Fibroblast of skin of back (primary cell): ENCODE measurements at regions not wholly inside any gene's neighbourhood (a gene's known extent, or its start where the extent isn't known, plus 50 kb on each side); places are given as distances from the start of the nearest gene placed in this dataset.

Source experiments
- DNase-seq: peaks from one replicate; pipeline ENCODE4 v3.0.0-alpha.2; 2013

DNA sequence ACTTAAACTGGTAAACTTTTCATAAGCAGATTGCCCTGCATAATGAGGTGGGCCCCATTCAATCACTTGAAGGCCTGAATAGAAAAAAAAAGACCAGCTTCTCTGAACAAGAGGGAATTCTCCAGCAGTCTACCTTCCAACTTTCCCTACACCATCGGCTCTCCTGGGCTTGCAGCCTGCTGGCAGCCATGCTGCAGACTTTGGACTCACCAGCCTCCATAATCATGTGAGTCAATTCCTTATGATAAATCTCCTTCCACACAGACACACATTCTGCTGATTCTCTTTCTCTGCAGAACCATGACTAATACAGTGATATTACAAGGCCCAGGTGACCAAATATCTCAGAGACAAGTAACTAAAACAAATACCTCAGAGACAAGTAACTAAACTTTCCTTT is 113.8 kb upstream of the WDR17 start:
- no peak for DNase-seq

DNA sequence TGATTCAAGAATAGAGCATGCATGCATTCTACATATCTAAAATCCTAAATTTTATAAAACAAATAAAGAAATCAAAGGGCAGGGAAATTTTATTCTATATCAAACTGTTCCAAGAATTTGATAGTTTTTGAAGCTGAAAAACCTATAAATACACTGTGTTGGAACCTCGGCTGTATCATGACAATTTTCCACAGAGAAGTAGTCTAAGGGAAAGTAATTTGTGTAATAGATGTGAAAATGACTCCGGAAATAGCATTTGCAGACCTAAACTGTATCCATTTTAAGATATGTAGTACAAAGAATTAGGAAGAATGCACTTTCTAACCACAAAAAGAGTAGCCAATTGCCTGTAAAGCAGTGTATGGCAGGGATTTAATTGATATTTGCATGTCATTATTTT is 112.5 kb upstream of the WDR17 start:
- DNase-seq: no peak

DNA sequence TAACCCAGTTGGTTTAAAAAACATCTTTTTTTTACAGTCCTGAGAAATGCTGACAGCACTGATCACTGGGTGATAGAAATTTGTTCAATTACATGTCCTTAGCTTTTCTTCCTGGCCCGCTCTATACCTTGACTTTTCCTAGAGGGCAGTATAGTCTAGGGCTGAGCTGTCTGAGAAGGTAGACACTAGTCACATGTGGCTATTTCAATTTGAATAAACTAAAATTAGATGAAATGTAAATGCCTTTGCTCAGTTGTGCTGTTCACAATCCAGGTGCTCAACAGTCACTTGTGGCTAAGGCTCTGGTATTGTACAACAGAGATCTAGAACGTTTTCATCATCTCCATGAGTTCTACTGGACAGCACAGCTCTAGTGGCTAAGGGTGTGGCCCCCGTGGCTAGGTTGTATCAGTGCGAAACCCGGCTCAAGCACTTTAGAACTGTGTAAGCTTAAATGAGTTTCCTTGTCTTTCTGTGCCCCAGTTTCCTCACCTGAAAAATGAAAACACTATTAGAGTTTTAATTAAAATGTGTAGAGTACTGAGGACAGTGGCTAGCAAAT is 111.6 kb upstream of the WDR17 start:
- DNase-seq: no peak

DNA sequence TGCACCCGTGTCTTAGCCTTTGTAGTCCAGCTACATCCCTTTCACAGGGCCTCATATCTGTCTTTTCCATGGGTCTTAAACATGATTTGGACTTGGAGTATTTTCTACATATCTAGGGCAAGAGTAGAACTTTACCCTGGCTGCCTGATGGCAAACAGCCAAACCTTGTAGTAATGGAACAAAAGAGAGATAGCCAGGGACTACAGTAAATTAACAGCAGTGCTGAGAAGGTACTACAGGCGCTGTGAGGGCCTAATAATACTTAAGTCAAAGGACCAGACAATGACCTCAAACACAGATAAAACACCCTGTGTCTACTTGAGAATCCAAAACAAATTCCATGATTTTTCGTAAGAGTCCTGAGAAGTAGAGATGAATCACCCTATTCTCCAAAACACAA is 111.0 kb upstream of the WDR17 start:
- DNase-seq: no peak

DNA sequence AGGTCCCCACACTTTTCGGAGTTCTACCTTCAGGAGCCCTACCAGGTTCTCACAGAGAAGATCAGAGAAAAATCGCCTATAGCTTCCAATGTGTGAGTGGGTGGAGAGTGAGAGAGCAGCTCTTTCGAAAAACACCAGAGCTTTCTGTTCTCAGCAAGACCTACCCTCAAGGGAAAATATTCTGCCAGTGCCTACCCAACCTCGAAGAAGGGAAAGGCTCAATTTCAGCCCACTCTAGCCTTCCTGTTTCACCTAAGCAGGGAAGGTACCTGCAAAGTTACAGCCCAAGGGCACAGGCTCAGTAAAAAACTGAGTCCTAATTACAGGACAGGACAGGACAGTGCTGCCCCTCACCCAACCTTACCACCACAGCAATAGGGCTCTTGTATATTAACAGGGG is 104.0 kb upstream of the WDR17 start:
- no peak for DNase-seq

DNA sequence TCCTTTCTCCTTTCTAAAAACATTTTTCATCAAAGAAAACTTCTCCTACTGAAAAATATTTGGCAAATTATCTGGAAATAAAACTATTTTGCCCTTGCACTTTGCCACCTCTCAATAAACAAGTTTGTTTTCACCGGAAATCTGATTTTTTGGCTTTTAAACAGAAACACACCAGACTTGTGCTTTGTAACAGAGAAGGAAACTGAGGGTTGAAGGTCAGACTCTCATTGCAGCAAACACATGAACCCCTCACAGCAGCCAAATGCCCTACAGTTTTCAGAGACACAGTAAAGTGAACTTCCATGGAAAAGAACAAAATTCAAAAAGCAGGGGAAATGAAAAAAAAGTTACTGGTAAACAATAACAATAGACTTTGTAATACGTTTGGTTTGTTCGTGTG is 95.6 kb upstream of the WDR17 start:
- no peak for DNase-seq

DNA sequence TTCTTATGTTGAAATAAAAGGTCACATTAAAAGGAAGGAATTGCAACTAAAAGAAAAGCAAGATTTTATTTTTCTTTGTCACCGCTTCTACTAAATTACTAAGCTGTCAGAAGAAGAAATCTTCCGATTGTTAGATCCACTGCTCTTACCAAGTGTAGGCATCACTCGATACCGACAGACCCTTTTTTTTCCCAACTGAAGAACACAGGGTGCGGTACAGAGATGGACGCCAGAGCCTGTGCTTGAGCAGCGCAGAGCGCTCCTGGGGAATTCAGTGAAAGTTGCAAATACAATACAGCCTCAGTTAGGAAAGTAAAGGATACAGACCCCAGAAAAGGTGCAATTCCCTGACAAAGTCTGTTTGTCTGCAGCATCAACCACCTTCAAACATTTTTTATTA is 94.9 kb upstream of the WDR17 start:
- DNase-seq: no peak

DNA sequence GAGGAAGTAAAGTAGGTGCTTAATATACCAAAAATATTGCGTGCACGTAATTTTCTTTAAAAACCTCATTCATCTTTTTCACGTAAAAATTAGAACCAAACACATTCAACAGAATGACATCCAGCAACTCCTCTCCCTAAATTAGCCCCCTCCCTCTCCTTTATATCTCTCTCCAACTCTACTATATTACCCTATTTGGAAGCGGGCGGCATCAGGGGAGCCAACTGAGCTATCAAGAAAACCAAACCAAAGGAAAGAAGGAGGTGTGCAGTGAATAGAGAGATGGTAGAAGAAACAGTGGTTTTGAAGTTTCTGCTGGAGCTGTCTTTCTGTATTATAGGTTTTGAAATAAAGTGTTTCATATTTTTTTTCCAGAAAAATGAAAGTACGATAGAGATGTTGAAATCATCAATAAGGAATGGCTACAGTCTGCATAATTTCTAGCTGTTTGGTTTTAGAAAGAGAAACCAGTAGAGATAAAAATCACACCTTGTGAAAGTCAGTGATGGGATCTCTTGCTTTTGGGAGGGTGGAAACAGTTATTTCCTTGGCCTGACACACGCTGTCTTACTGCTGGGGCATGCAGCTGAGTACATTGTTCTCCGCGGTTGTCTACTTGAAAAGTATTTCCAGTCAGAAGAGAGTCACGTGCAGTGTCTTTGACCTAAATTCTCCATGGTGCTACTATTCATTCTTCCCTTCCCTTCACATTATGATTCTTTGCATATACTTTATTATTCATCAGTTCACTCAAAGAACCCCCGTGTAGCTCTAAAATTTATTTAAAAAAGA is 94.1 kb upstream of the WDR17 start:
- DNase-seq: peak; percentile 1

DNA sequence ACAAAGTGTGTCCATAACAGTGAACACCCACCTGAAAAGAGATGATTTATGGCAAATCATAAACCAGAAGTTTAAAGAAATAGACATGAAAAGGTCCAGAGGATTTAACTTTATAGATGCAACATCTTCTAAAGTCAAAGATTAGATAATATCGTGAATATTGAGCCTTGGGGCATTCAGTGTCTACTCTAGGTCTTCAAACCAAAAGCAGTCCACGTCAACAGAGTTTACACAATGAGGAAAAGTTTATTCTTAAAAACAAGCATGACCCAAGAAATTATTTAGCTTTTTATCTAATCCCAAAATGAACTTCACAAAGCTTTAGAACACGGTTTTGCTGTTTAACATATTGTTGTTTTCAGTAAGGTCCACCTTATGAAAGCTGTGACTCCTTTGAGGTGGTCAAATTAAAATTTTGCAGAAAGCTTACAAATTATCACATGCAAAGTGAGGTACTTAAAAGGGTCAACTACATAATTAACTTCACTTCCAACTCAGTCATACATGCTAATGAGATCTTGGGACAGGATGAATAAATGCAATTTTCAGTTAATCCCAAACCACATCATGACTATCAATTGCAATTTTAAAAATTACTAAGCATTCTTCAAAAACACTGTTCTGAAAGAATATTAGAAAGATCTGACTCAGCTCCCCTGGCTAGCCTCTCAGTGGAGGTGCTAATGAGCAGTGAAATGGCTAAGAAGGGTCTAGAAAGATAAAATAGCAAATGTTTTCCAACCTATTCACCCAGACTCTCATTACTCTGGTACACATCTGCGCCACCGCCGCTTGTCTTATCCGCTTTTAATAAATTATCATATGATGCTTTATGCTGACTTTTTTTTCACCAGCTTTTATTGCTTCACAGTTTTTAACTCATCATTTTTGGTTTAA is 92.4 kb upstream of the WDR17 start:
- DNase-seq: no peak

DNA sequence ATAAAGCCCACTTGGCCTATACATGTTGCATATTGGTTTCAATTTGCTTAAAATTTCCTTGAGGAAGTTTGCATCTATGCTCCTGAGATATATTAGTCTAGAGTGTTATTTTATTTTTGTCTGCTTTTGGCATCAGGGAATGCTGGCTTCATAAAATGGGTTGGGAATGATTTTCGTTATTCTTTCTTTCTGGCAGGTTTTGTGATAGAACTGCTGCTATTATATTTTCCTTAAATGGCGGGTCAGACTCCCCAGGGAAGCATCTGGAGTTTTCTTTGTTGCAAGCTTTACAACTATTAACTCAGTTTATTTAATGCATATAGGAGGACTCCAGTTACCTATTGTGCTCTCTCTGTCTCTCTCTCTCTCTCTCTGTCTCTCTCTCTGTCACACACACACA is 82.0 kb upstream of the WDR17 start:
- DNase-seq: no peak

DNA sequence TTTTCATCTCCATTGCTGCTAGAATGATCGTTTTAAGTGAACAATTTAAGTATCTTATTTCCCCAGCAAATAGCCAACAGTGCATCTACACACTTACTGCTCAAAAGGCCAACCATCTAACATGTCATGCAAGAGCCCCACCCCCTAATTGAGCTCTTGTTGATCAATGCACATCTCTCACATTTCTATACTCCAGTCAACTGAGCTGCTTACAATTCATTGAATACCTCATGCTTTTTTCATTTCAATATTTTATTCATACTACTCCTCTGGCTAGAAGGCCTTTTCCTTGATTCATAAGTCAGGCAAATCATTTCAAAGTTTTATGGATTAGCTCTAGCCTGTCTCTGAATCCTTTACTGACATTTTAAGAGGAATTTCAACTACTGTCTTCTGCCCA is 79.0 kb upstream of the WDR17 start:
- no peak for DNase-seq

DNA sequence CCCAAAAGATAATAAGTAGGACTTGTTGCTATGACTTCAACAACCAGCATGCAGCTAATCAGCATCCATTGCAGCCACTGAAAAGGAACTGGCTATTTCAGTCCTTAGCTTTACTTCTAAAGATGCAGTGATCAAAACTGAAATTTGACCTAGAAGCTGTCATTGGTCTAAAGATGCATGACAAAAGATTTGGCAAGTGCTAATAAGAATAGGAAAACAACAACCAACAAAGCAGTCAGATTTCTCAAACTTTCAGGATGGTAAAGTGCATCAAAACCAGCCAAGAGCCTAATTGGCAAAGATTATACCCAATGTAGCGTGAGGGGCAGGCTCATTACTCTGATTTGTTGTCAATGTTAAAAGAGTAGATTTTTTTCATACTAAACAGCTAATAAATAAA is 77.1 kb upstream of the WDR17 start:
- DNase-seq: no peak

DNA sequence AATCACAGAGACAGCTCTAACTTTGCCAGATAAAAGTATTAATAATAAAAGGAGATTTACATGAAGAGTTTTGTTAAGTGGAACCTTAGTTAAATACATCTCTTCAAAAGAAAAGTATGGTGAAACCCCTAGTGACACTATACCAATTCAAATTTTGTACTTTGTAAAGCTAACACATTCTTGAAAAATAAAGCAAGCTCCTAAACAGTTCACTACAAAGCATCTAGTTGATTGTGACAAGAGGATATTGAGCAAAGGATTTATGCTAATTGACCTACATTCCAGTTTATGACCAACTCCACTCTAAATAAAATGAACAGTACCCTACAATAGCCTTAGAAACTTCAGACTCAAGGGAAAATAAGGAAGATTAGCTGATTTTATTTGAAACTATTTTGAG is 69.4 kb upstream of the WDR17 start:
- no peak for DNase-seq

DNA sequence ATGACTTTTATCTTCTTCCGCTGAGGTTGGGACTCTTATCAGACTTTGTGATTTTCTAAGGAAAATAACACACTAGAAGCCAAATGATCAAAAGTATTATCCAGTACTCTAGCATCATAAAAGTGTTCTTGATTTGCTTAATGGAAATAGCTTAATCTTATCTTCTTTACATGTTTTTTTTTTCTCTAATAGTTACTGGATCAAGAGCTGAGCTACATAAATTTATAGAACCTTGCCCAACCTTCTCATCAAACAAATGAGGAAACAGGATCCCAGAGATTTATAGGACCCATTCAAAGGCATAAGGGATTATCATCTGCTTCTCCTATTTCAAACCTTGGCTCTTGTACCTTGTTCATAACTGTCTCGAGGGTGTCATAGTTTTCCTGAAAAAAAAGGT is 68.3 kb upstream of the WDR17 start:
- DNase-seq: no peak

DNA sequence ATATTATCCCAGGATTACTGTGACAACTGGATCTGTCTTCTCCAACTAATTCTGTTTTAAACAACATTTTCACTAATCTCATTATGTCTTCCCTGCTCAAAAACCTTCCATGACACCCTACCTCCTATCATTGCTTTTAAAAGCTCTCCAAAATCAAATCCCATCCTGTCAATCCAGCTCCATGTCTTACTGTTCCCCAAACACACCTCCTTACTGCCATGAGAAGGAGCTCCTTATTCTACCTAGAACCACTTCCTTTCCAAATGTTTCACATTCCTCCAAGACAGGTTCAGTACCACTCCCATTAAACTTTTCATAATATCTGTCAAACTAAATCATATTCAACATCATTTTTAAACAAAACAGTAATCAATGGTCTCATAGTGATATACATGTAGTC is 66.9 kb upstream of the WDR17 start:
- DNase-seq: no peak

DNA sequence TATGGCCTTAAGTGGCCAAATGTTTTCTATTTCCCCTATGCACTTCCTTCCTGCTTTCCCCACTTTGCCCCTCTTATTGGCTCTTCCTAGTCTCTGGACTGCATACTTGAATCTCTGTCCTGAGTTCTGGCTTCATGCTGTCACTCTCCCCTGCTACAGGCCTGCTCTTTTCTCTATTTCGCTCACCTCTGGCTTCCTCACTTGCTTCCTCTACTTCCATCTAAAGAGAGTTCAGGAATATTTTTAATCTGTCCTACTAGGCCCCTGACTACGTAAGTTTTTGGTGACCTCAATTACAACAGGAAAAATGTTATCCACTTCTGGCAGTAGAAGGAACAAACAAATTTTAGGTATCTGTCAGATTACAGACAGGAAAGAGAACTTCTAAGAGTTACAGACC is 65.7 kb upstream of the WDR17 start:
- DNase-seq: no peak

DNA sequence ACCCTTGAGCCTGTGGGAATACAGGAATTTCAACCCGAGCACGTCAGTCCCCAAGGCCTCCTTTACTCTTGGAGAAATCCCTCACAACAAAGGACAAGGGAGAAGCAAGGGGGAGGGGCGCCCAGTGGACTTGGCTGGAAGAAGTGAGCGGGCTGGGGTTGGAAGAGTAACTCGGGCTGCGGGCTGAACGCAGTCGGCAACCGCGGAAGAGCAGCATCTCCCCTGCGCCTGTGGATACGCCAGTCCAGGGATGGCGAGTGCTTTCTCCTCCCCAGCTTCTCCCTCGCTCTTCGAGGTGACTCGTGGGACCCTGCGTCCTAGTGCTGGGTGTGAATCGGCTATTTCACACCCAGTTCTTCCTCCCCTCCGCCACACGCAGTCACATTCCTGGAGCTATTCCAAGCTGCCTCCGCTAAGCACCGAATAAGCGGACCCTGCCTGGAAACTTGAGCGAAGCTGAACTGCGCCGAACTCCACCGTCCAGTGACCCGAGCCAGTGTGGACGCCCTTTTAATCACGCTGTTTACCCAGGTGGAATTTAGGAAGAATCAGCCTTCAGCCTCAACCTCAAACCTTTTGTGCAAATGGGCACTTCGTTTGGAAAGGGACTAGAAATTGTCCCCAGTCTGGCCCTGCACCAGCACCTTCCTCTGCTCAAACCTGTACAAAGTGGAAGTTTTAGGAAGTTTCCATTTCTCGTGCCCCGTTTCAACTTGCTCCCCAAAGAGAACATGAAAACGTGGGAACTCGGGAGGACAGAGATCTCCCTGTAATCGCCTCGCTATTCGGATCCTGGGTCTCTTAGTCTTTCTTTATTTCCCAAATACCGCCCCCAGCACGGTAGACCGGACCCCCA is 64.3 kb upstream of the WDR17 start:
- peak; percentile 33 for DNase-seq

DNA sequence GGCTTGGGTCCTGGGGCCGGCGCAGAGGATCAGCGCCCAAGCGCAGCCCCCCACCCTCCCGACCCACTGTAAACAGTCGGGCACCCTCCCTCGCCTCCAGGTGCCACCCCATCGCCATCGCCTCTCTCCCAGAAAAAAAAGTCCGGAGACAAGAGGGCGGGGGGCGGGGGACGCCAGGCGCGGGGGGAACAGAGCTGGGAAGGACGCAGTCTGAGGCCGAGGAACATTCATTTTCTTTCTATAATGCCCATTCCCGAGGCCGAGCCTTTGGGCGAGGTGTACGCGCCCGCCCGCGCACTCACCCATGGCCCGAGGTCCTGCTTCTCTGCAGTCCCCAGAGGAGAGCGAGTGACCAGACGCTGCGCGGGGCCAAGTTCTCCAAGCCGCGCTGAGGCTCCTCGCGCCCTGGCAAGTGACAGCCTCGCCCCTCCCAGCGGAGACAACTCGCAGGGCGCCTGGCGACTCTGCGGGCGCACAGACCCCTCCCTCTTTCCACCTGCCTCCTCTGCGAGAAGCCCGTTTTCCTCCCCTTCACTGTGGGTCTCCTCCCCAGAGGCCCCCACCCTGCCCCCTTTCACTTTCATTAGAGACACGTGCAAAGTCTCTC is 63.5 kb upstream of the WDR17 start:
- peak; percentile 12 for DNase-seq

DNA sequence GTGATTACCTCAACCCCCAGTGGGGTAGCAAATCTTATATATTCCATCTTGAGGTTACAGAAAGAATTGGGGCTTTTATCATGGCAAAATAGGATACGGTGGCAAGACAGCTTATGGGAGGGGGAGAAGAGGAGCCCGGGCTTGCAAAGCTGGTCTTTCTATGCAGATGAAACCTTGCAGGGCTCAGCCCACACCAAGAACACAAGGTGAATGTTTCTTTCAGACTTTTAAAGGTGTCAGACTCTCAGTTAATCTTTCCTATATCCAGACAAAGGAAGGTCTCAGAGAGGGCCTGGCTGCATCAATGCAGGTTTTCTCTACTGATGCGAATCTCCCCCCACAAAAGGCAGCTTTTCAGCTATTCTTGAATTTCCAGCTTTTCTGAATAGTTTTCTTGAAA is 59.9 kb upstream of the WDR17 start:
- no peak for DNase-seq

DNA sequence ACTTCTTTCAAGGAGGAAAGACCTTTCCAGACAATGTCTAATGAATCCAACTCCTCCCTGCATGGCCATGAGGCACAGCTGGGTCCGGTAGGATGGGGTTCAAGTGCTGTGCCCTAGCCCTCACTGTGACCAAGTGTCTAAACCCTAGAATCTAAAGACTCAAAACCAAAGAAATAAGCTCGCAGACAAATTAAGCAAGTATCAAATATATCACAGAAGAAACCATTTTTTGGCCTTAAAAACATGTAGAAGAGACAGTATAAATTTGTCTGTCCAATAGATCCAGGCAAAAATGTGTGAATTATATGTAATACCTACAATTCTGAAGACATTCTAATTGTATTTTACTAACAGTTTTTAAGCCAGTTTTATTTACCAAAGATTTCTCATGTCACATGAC is 56.4 kb upstream of the WDR17 start:
- no peak for DNase-seq

DNA sequence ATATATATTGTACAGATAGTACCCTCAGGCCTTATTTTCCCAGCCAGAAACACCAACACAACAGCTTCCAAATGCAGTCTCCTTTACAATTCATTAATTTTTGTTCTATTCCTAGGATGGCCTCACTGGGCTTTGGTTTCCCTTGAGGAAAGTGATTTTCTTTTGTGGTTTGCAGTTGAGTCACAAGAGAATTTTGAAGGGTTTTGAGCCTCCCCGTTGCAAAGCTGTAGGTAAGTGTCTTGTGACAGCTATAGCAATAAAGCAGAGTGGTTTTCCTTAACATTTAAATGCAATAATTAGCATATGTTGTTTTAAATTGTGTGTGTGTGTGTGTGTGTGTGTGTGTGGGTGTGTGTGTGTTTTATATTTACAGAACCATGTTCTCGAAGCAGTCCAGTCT is 54.1 kb upstream of the WDR17 start:
- no peak for DNase-seq

DNA sequence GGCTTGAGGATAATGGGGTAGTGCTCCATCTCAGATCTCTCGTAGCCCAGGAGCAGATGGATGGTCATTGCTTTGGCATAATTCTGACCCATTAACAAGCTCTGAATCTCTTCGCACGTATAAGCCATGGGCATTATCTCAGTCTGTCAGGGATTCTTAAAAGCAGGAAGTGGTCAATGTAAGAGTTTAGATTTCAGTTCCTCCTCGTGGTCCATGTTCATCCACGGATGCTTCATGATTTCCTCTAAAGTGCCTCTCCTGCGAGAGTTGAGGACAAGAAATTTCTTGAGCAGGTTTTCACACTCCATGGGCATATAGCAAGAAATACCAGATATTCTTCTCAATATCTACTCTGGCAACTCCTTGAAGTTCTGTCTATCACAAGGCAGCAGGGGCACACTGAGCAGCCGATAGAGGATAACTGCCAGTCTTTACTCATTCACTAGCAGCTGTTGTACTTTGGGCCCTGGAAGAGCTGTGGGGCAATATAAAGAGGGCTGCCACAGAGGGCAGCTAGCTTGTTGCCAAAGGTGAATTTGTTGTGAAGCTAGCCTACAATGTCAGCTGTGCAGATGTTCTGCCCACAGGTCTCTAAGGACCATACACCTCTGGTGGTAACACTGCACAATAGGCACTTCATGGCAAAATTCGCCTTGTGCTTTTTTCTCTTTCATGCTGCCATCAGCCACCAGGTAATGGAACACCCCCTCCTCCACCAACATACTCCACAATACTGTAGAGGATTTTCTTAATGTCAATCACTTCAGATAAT is 52.0 kb upstream of the WDR17 start:
- no peak for DNase-seq
